ENCODE measurements at regions not wholly inside any gene's neighbourhood (a gene's known extent, or its start where the extent isn't known, plus 50 kb on each side); places are given as distances from the start of the nearest gene placed in this dataset.

- no peak for ATAC-seq
- TF ChIP-seq ARNTL (CRISPR knock-in tag; IDR thresholded peaks at IDR 0.05; ENCODE audit: borderline replicate concordance, low read depth) (no peak), ZNF8 (CRISPR knock-in tag; IDR thresholded peaks at IDR 0.05) (no peak), PATZ1 (CRISPR knock-in tag; IDR thresholded peaks at IDR 0.05; ENCODE audit: borderline replicate concordance) (no peak), ISL1 (CRISPR knock-in tag; IDR thresholded peaks at IDR 0.05) (no peak), SNAI2 (CRISPR knock-in tag; IDR thresholded peaks at IDR 0.05) (no peak), ZNF70 (CRISPR knock-in tag; IDR thresholded peaks at IDR 0.05) (no peak), RARB (CRISPR knock-in tag; IDR thresholded peaks at IDR 0.05) (no peak), ZFP30 (CRISPR knock-in tag; IDR thresholded peaks at IDR 0.05) (no peak), PPARA (CRISPR knock-in tag; IDR thresholded peaks at IDR 0.05; ENCODE audit: borderline replicate concordance) (no peak), TOX (CRISPR knock-in tag; IDR thresholded peaks at IDR 0.05; ENCODE audit: borderline replicate concordance) (no peak), BACH2 (CRISPR knock-in tag; IDR thresholded peaks at IDR 0.05; ENCODE audit: borderline replicate concordance) (no peak), ZFP3 (CRISPR knock-in tag; IDR thresholded peaks at IDR 0.05) (no peak), TCF4 (CRISPR knock-in tag; IDR thresholded peaks at IDR 0.05; ENCODE audit: borderline replicate concordance) (no peak), ZNF565 (CRISPR knock-in tag; conservative IDR thresholded peaks at IDR 0.05; ENCODE audit: low read depth) (no peak), GLIS3 (CRISPR knock-in tag; IDR thresholded peaks at IDR 0.05) (no peak), OSR1 (CRISPR knock-in tag; IDR thresholded peaks at IDR 0.05) (no peak)
- TF ChIP-seq, protein P1, sequence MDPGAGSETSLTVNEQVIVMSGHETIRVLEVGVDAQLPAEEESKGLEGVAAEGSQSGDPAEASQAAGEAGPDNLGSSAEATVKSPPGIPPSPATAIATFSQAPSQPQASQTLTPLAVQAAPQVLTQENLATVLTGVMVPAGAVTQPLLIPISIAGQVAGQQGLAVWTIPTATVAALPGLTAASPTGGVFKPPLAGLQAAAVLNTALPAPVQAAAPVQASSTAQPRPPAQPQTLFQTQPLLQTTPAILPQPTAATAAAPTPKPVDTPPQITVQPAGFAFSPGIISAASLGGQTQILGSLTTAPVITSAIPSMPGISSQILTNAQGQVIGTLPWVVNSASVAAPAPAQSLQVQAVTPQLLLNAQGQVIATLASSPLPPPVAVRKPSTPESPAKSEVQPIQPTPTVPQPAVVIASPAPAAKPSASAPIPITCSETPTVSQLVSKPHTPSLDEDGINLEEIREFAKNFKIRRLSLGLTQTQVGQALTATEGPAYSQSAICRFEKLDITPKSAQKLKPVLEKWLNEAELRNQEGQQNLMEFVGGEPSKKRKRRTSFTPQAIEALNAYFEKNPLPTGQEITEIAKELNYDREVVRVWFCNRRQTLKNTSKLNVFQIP (CRISPR knock-in tag; IDR thresholded peaks at IDR 0.05; ENCODE audit: borderline replicate concordance, low read depth), result no peak
- TF ChIP-seq, protein P2, sequence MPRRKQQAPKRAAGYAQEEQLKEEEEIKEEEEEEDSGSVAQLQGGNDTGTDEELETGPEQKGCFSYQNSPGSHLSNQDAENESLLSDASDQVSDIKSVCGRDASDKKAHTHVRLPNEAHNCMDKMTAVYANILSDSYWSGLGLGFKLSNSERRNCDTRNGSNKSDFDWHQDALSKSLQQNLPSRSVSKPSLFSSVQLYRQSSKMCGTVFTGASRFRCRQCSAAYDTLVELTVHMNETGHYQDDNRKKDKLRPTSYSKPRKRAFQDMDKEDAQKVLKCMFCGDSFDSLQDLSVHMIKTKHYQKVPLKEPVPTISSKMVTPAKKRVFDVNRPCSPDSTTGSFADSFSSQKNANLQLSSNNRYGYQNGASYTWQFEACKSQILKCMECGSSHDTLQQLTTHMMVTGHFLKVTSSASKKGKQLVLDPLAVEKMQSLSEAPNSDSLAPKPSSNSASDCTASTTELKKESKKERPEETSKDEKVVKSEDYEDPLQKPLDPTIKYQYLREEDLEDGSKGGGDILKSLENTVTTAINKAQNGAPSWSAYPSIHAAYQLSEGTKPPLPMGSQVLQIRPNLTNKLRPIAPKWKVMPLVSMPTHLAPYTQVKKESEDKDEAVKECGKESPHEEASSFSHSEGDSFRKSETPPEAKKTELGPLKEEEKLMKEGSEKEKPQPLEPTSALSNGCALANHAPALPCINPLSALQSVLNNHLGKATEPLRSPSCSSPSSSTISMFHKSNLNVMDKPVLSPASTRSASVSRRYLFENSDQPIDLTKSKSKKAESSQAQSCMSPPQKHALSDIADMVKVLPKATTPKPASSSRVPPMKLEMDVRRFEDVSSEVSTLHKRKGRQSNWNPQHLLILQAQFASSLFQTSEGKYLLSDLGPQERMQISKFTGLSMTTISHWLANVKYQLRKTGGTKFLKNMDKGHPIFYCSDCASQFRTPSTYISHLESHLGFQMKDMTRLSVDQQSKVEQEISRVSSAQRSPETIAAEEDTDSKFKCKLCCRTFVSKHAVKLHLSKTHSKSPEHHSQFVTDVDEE (CRISPR knock-in tag; IDR thresholded peaks at IDR 0.05), result no peak
- TF ChIP-seq, protein P3, sequence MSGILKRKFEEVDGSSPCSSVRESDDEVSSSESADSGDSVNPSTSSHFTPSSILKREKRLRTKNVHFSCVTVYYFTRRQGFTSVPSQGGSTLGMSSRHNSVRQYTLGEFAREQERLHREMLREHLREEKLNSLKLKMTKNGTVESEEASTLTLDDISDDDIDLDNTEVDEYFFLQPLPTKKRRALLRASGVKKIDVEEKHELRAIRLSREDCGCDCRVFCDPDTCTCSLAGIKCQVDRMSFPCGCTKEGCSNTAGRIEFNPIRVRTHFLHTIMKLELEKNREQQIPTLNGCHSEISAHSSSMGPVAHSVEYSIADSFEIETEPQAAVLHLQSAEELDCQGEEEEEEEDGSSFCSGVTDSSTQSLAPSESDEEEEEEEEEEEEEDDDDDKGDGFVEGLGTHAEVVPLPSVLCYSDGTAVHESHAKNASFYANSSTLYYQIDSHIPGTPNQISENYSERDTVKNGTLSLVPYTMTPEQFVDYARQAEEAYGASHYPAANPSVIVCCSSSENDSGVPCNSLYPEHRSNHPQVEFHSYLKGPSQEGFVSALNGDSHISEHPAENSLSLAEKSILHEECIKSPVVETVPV (CRISPR knock-in tag; IDR thresholded peaks at IDR 0.05), result no peak
Measured at GRCh38 chr7:45368129-45368807, 205.9 kb upstream of the ADCY1 start.

- no peak for ATAC-seq
- no peak for TF ChIP-seq ARNTL (CRISPR knock-in tag; IDR thresholded peaks at IDR 0.05; ENCODE audit: borderline replicate concordance, low read depth)
- TF ChIP-seq, protein P4, sequence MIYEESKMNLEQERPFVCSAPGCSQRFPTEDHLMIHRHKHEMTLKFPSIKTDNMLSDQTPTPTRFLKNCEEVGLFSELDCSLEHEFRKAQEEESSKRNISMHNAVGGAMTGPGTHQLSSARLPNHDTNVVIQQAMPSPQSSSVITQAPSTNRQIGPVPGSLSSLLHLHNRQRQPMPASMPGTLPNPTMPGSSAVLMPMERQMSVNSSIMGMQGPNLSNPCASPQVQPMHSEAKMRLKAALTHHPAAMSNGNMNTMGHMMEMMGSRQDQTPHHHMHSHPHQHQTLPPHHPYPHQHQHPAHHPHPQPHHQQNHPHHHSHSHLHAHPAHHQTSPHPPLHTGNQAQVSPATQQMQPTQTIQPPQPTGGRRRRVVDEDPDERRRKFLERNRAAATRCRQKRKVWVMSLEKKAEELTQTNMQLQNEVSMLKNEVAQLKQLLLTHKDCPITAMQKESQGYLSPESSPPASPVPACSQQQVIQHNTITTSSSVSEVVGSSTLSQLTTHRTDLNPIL (CRISPR knock-in tag; IDR thresholded peaks at IDR 0.05; ENCODE audit: low read depth), result no peak
- TF ChIP-seq TOX (CRISPR knock-in tag; IDR thresholded peaks at IDR 0.05; ENCODE audit: borderline replicate concordance), result no peak
- TF ChIP-seq, protein P3 (CRISPR knock-in tag; IDR thresholded peaks at IDR 0.05), result no peak
- no peak for TF ChIP-seq OSR1 (CRISPR knock-in tag; IDR thresholded peaks at IDR 0.05)
- no peak for TF ChIP-seq ZC3H10 (CRISPR knock-in tag; IDR thresholded peaks at IDR 0.05)
- no peak for TF ChIP-seq BACH2 (CRISPR knock-in tag; IDR thresholded peaks at IDR 0.05; ENCODE audit: borderline replicate concordance)
- TF ChIP-seq ZNF70 (CRISPR knock-in tag; IDR thresholded peaks at IDR 0.05), result no peak
- TF ChIP-seq ISL1 (CRISPR knock-in tag; IDR thresholded peaks at IDR 0.05), result no peak
- TF ChIP-seq, protein P1 (CRISPR knock-in tag; IDR thresholded peaks at IDR 0.05; ENCODE audit: borderline replicate concordance, low read depth), result no peak
- TF ChIP-seq GLIS3 (CRISPR knock-in tag; IDR thresholded peaks at IDR 0.05), result no peak
- TF ChIP-seq PATZ1 (CRISPR knock-in tag; IDR thresholded peaks at IDR 0.05; ENCODE audit: borderline replicate concordance), result no peak
- TF ChIP-seq ZFP3 (CRISPR knock-in tag; IDR thresholded peaks at IDR 0.05), result no peak
- TF ChIP-seq PPARA (CRISPR knock-in tag; IDR thresholded peaks at IDR 0.05; ENCODE audit: borderline replicate concordance), result no peak
Measured at GRCh38 chr7:45384499-45384898, 189.7 kb upstream of the ADCY1 start.

Measured in SK-N-SH treated with all-trans-retinoic acid at 6 μM for 48 hours (cell line).